ENCODE measurements at regions not wholly inside any gene's neighbourhood (a gene's known extent, or its start where the extent isn't known, plus 50 kb on each side); places are given as distances from the start of the nearest gene placed in this dataset.
"Not testable (repeated sequence)": the region's sequence is repeated elsewhere in the genome, so short reads cannot be mapped to it uniquely, and the experiment has no call there.

GRCh38 chr7:123270570-123270969 is 70.8 kb upstream of the SLC13A1 start:
- TF ChIP-seq CTCF (conservative IDR thresholded peaks at IDR 0.05; ENCODE audit: low read depth, low read length): no peak
- no peak for DNase-seq (ENCODE audit: low read depth)
- H3K4me3 ChIP-seq (ENCODE audit: low read depth, low read length): no peak overlapping the region

GRCh38 chr7:123265853-123266252 is 66.1 kb upstream of the SLC13A1 start:
- DNase-seq (ENCODE audit: low read depth): no peak
- TF ChIP-seq CTCF (conservative IDR thresholded peaks at IDR 0.05; ENCODE audit: low read depth, low read length): no peak

GRCh38 chr7:123264820-123265219 is 65.1 kb upstream of the SLC13A1 start:
- DNase-seq (ENCODE audit: low read depth): not testable (repeated sequence)

More at GRCh38 chr7:123265853-123266252, 66.1 kb upstream of the SLC13A1 start:
- H3K4me3 ChIP-seq (ENCODE audit: low read depth, low read length): no peak overlapping the region

GRCh38 chr7:123260428-123260960 is 60.7 kb upstream of the SLC13A1 start:
- DNase-seq (ENCODE audit: low read depth): no peak

More at GRCh38 chr7:123264820-123265219, 65.1 kb upstream of the SLC13A1 start:
- not testable (repeated sequence) for H3K4me3 ChIP-seq (ENCODE audit: low read depth, low read length)

GRCh38 chr7:123259759-123260158 is 60.0 kb upstream of the SLC13A1 start:
- H3K4me3 ChIP-seq (ENCODE audit: low read depth, low read length): no peak overlapping the region
- DNase-seq (ENCODE audit: low read depth): no peak
- TF ChIP-seq CTCF (conservative IDR thresholded peaks at IDR 0.05; ENCODE audit: low read depth, low read length): no peak

More at GRCh38 chr7:123260428-123260960, 60.7 kb upstream of the SLC13A1 start:
- TF ChIP-seq CTCF (conservative IDR thresholded peaks at IDR 0.05; ENCODE audit: low read depth, low read length): no peak
- H3K4me3 ChIP-seq (ENCODE audit: low read depth, low read length): no peak overlapping the region
